ENCODE measurements at regions not wholly inside any gene's neighbourhood (a gene's known extent, or its start where the extent isn't known, plus 50 kb on each side); places are given as distances from the start of the nearest gene placed in this dataset.
A peak's percentile ranks its signal among the peaks of the same experiment; 100 is the strongest.

- TF ChIP-seq MEIS1 (CRISPR knock-in tag; IDR thresholded peaks at IDR 0.05; ENCODE audit: borderline replicate concordance) (no peak), ZNF155 (tag by site-specific recombination; IDR thresholded peaks at IDR 0.05) (no peak), KLF17 (tag by site-specific recombination; IDR thresholded peaks at IDR 0.05) (no peak), ZNF280C (tag by site-specific recombination; IDR thresholded peaks at IDR 0.05) (no peak), ZBTB17 (tag by site-specific recombination; IDR thresholded peaks at IDR 0.05) (peak; percentile 85)
- Histone ChIP-seq H3K4me1 (ENCODE audit: control insufficient read depth, insufficient read depth, low read length) (peaks cover 6% of the 10 kb centered on the region; the same call in 1 of the 2 replicates), H3K9me3 (ENCODE audit: control insufficient read depth, insufficient read depth, low read depth, low read length) (no peaks in the 10 kb centered on the region), H3K36me3 (ENCODE audit: control insufficient read depth in 2 of 2, insufficient read depth in 1 of 2, low read length in 2 of 2) (no peaks in the 10 kb centered on the region), H3K27ac (ENCODE audit: extremely low read depth, low read depth, low read length) (no peak overlapping the region), H3K4me3 (ENCODE audit: low read depth, low read length) (no peak overlapping the region)
- ChIA-PET POLR2A (no interaction called here), CTCF (interaction anchor here (0.8 to 1.1 kb wide), 2 partner anchors 57 to 126 kb away, joined by 3 to 6 read pairs; no protein-coding TSS in a partner anchor)
Observed at GRCh38 chr1:226482196-226482595, 66.4 kb upstream of the STUM start.

- ChIA-PET CTCF (interaction anchor here (0.6 to 1.3 kb wide), 3 partner anchors 9 to 126 kb away, joined by 3 to 5 read pairs (median 4); no protein-coding TSS in a partner anchor), POLR2A (no interaction called here)
- Histone ChIP-seq H3K36me3 (ENCODE audit: control insufficient read depth in 2 of 2, insufficient read depth in 1 of 2, low read length in 2 of 2) (no peaks in the 10 kb centered on the region), H3K4me1 (ENCODE audit: control insufficient read depth, insufficient read depth, low read length) (peaks cover 6% of the 10 kb centered on the region; the same call in 1 of the 2 replicates), H3K27ac (ENCODE audit: extremely low read depth, low read depth, low read length) (no peak overlapping the region), H3K9me3 (ENCODE audit: control insufficient read depth, insufficient read depth, low read depth, low read length) (no peaks in the 10 kb centered on the region), H3K4me3 (ENCODE audit: low read depth, low read length) (no peak overlapping the region)
- TF ChIP-seq ZNF707 (tag by site-specific recombination; IDR thresholded peaks at IDR 0.05): no peak
- no peak for TF ChIP-seq ZNF423 (tag by site-specific recombination; IDR thresholded peaks at IDR 0.05)
- TF ChIP-seq ZIC2 (tag by site-specific recombination; IDR thresholded peaks at IDR 0.05): peak; percentile 19; the same call in 1 of the 2 replicates
- no peak for TF ChIP-seq PBX3 (CRISPR knock-in tag; IDR thresholded peaks at IDR 0.05)
- no peak for TF ChIP-seq ZNF311 (tag by site-specific recombination; IDR thresholded peaks at IDR 0.05; ENCODE audit: borderline replicate concordance)
- no peak for TF ChIP-seq ZNF560 (tag by site-specific recombination; IDR thresholded peaks at IDR 0.05; ENCODE audit: borderline replicate concordance)
- TF ChIP-seq ZNF16 (tag by site-specific recombination; IDR thresholded peaks at IDR 0.05; ENCODE audit: low read depth): no peak
- no peak for TF ChIP-seq ZNF623 (tag by site-specific recombination; IDR thresholded peaks at IDR 0.05)
- no peak for TF ChIP-seq ZNF266 (tag by site-specific recombination; IDR thresholded peaks at IDR 0.05; ENCODE audit: low read depth)
- TF ChIP-seq ZNF692 (tag by site-specific recombination; IDR thresholded peaks at IDR 0.05): no peak
- TF ChIP-seq ZNF521 (tag by site-specific recombination; IDR thresholded peaks at IDR 0.05): no peak
- 0 out of 2 replicates have a peak, but pooled peaks have one; percentile 10 for TF ChIP-seq ZNF544 (tag by site-specific recombination; IDR thresholded peaks at IDR 0.05)
- TF ChIP-seq ZNF391 (tag by site-specific recombination; IDR thresholded peaks at IDR 0.05; ENCODE audit: borderline replicate concordance, low read depth): no peak
- TF ChIP-seq ZNF473 (tag by site-specific recombination; IDR thresholded peaks at IDR 0.05): no peak
- no peak for TF ChIP-seq ZNF274 (IDR thresholded peaks at IDR 0.05; ENCODE audit: low read length)
- TF ChIP-seq ZNF274 (tag by site-specific recombination; IDR thresholded peaks at IDR 0.05; ENCODE audit: borderline replicate concordance): no peak
- TF ChIP-seq ZNF555 (tag by site-specific recombination; conservative IDR thresholded peaks at IDR 0.05): no peak
- no peak for TF ChIP-seq ZNF24 (tag by site-specific recombination; IDR thresholded peaks at IDR 0.05)
Observed at GRCh38 chr1:226482975-226483700, 65.4 kb upstream of the STUM start.
